Hippocampal formation (tissue), 2 donors: ENCODE measurements at regions not wholly inside any gene's neighbourhood (a gene's known extent, or its start where the extent isn't known, plus 50 kb on each side); places are given as distances from the start of the nearest gene placed in this dataset.

Experiments used
- DNase-seq, 2 donors: peaks; one replicate each; lab custom pipeline; 2025; lab: John Stamatoyannopoulos, UW

DNA sequence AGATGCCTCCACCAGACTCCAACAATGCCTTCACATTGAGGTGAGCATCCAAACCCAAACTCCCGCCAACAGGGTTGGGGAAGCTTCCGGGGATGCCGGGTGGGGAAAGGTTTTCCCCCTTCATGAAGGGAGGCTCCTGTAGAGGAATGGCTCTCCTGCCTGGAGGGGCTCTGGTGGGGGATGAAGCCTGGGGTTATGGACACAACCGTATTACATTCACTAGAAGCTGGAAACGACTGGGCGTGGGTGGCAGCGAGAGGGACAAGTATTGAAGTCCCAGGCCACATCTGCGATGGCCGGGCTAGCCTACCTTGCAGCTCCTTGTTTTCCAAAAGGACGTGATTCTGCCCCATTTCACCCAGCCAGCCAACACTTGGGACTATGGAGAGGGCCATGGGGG lies 321.1 kb downstream of the C16orf95 start:
- DNase-seq = no peak

DNA sequence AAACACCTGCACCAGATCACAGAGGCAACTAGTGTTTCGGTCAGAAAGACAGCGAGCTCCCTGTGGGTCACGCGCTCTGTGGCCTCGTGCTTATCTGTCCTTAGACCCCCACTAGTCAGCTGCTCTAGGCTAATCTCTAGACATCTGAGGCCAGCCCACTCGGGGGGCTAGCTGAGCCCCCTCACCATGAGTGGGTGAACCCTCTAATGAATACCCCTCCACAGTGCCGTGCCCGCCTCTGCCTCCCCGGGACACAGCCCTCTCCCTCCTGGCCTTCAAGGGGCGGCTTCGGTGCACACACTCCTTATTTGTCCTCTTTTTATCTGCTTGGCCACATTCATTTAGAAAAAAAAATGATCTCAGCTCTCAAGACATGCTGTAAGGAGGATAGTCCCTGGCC lies 320.1 kb downstream of the C16orf95 start:
- no peak for DNase-seq

DNA sequence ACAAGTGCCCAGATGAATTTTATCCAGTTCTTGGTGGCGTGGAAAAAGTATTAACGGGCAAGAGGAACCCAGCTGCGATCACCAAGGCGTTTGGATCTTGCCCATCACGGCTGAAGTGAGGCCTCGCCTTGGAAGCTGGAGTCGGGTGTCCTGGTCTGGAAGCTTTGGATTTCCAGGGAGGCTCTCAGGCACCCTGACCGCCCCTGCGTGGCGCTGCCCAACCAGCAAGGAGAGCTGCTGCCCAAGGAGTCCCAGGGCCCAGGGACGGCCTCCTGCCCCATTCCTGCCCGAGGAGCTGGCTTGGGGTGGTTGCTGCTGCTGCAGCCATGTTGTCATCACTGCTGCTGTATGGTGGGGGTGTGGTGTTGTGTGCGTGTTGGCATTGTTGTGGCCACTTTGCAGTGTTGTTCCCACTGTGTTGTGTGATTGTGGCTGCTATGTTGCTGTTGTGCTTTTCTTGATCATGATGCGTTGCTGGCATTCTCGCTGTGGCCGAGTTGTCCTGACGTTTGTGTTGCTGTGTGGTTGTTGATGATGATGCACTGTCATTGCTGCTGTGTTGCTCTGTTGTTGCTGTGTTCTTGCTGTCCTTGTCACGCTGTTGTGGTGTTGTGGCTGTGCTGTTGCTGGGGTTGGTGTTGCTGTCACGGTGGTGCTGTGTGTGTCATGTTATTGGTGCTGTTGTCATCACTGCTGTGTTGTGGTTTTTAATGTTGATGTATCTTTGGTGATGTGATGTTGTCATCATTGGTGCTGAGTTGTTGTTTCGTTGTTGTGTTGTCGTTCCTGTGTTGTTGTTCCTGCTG lies 318.8 kb downstream of the C16orf95 start:
- no peak for DNase-seq

DNA sequence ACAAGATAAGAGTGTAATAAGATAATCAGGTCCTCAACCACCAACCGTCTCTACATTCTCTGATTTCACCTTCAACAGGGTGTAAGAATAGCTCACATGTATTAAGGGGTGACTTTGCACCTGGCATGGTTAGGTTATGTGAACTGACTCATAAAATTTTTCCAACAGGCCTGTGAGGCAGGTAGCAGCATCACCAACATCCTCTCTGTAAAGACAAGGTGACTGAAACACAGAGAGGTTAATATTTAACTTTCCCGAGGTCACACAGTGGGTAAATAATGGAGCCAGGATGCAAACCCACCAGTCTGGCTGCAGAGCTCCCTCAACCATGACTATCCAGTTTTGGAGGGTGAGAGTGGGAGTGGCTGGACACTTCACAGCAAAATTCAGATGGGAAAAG lies 317.2 kb downstream of the C16orf95 start:
- DNase-seq = no peak

DNA sequence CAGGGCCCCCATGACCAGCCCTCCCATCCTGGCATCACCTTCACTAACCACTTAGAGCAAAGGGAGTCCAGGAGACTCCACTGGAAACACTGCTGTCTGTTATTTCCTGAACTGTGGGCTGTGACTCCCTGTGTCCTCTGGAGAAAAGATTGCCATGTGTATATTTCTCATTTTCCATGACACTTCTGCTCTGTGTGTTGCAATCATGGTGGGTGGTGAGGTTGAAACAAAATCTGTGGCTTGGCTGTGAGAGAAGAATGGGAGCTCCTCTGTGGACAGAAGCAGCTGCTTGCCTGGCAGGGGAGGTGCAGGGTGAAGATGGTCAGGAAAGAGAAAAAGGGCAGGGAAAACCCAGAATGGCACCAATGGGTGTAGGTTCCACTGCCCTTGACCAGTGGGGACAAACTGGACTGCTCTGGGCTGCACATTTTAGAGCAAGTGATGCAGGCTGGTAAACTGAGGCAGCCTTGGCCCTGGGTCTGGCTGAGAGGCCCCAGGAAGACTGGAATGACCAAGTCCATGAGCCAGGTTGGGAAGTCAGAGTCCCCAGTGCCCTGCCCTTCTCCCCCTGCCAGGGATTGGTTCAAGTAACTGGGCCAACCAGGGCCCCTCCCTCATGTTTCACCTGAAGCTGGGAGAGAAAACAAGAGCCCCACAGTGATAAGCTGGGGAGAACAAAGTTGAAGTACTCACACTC lies 314.3 kb downstream of the C16orf95 start:
- no peak for DNase-seq

DNA sequence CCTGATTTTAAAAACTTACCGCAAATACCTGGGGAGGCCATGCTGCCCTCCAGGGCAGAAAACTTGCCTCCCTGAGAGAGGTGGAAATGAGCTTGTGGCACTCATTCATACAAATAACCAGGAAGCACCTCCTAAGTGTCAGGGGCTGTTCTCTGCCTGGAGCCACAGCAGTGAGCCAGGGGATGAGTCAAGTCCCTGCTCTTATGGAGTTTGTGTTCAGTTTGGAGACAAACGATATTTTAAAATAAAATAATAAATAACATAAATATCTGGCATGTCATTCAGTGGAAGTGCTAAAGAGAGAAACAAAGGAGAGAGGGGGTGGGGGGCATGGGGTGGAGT lies 313.8 kb downstream of the C16orf95 start:
- DNase-seq = no peak

DNA sequence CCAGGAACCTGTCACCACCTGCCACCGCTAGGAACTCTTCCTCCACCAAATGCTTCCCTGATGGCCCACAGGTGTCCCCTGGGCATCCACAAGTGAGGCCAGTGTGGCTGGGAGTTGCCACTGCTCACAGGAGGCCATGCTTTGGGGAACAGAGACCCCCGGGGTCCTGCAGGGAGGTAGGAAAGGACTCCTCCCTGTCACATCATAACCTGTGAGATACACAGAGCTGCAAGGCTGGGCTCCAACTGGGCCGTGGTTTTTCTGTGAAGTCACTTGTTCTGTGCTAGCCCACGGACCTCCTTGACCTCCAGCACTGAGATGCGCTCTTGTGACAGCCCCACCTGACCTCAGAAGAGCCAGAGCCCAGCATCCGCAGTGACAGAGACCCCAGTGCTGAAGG lies 311.2 kb downstream of the C16orf95 start:
- DNase-seq = no peak

DNA sequence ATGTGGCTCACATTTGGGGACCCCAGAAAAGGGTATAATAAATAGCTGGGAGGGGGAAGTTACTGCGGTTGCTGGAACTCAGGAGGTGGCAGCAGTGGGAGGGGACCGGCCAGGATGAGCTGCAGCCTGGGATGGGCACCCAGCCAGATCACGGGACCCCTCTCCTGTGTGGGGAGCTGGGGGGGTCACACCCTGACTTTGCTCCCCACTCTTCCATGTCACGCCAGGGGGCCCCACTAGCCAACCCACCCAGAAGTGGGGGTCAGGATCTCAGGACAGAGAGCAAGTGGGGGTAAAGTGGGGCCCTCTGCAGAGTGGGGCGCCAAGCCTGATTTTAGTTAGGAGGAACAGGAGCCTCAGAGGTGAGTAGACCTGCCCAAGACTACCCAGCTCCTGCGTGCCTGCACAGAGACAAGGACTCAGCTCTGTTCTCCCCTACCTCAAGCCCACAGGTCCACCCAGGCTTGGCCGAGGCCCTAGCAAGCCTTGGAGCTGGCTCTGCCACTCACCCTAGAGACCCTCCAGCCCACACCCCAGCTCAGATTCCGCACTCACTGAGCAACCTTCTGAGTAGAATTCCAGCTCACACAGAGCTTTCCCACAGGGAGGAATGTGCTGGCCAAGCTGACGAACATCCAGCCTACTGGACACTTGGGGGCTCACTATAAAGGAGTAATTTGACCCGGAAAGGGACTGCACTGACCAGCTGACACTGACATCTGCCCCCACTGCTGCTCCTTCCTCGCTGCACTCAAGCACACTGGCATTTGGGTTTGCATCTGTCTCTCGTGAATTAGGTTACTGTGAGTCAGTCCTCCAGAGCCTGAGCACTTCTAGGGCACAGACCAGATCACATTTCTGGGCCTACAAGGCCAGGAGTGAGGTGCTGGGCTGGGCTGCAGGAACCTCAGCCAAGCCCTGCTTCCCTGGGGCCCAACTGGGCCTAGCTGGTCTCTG lies 310.1 kb downstream of the C16orf95 start:
- DNase-seq = no peak

DNA sequence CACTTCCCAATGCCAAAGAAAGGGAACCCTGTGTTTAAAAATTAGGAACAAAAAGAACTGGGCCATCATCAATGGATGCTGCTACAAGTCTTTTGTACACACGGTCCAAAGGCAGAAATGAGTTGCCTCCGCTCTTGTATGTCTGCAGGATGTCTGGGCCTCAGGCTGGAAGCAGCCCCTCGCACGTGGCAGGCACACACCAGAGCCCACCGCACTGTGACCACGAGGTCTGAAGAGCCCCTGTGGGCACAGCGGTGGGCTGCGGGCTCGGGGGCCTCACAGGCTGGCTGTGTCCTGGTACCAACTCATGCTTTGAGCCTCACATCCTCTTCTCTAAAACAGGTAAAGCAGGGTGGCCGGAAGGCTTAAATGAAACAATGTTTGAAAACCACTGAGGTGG lies 309.3 kb downstream of the C16orf95 start:
- no peak for DNase-seq

DNA sequence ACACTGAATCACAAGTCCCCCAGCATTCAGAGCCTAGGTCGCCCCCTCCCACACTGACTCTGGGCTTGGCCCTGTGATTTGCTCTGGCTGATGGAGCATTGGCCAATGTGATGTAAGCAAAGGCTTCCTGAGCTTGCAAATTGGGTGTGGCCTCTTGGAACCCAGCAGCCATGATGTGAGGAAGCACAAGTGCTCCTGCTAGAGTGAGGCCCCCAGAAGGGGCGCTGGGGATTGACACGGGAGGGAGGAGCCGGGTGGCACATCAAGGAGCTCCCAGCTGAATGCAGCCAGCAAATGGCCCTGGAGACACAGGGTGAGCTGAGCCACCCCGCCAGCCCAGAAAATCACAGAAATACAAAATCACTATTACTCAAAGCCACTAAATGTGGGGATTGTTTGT lies 308.5 kb downstream of the C16orf95 start:
- DNase-seq = no peak

DNA sequence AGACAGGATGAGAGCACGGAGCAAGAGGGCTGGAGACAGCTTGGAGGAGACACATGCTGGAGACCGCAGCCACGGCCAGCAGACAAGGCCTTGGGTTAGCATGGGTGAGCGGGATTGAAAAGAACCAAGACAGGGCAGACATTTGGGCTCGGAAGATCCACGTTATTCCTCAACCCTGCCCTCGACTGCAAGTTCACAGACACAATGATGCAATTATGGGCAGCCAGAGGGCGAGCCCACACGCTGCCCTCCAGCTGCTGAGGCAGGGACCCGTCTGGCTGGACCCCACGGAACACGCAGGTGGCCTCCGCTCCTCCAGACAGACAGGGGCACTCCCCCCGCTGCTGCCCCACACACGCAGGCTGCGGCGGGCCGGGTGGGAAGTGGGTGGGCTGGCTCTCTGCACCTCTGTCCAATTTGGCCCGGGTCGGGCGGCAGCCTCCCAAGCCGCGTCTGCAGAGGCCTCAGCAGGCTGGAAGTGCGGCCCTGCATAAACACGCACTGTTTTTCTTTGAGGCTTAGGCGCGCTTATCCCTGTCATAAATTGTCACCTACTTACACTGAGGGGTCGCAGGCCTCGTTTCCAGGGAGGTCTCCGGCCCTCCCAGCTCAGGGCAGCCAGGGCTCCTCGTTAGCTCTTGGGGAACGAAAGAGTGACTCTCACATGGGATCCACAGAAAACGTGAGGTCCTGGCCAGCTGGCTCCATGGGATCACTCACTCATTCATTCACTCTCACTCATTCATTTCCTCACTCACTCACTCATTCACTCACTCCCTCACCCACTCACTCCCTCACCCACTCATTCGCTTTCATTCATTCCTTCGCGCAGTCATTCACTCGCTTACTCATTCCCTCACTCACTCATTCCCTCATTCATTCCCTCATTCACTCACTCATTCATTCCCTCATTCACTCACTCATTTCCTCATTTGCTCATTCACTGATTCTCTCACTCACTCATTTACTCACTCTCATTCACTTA lies 303.9 kb downstream of the C16orf95 start:
- DNase-seq = no peak

DNA sequence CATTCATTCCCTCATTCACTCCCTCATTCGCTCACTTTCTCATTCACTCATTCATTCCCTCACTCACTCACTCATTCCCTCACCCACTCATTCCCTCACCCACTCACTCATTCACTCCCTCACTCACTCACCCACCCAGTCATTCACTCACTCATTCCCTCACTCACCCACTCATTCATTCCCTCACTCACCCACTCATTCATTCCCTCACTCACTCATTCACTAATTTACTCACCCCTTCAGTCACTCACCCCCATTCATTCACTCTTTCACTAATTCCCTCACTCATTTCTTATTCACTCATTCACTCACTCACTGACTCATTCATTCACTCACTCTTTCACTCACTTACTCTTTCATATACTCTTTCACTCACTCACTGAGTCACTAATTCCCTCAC lies 303.1 kb downstream of the C16orf95 start:
- DNase-seq = no peak

DNA sequence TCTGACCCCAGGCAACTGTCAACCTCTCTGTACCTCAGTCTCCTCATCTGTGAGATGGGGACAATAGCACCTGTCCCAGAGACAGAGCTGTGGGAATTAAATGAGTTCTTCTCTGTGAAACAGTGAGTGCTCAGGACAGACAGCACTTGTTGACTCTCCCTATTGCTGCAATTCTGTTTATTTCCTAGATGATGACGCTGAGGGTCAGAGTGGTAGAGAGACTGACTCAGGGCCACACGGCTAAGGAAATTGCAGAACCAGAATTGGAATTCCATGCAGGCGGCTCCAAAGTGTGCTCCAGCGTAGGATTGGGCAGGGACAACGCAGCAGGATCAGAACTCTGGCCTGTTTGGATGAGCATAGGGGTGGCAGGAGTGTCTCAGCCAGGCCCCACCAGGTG lies 302.2 kb downstream of the C16orf95 start:
- DNase-seq = no peak

DNA sequence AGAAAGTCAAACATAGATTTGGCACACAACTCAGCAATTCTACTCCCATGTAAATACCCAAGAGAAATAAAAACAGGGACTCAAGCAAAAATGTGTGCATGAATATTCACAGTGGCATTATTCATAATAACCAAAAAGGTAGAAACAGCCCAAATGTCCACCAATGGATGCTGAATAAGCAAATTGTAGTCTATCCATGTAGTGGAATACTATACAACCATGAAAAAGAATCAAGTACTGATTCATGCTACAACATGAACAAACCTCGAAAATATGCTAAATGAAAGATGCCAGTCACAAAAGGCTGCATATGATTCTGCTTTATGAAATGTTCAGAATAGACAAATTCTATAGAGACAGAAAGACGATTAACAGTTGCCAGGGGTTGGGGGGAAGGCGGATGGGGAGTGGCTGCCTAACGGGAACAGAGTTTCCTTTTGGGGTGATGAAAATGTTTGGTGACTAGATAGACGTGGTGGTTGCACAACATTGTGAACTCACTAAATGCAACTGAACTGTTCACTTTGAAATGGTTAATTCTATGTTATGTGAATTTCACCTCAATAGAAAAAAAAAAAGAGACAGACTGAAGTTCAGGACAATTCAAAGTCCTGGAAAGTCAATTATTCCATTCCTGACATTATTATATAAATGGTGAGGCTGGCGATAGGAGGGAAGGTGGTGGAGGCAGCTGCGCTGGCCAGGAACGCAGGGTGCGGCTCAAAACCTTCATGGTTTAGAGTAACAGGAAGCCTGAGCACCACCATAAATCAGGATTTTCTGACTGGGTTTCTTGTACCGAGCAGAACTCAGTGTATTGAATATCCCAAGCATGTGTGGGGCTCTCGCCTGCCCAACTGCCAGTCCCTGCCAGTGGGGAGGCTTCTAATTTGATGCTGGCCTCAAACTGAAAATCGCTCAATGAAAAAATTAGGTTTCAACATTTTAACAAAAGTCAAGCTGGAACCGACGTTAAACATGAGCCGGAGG lies 300.9 kb downstream of the C16orf95 start:
- no peak for DNase-seq

DNA sequence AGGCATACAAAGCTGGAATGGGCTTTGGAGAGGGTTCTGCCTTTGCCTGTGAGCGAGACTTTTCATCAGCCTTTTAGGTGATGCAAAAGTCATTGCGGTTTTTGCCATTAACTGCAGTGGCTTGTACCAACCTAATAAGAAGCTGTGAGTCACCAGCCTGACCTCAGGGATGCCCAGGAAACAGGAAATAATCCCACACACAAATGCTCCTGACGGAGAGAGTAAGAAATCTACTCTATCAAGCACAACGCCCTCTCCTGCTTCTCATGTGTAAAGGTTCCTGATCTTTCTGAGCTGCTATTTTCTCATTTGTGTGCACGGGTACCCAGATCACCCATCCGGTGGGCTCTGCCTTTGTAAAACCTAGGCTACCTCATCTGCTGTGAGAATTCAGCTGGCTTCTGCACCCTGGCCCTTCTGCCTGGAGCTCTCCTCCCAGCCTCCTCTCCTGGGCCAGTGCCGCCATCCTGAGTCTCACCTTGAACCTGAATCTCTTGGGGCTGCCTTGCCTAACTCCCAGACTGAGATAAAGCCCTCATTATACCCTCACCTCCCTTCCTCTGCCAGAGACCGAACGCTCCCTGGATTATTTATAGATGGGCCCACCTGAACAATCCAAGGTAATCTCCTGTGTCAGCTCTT lies 299.7 kb downstream of the C16orf95 start:
- no peak for DNase-seq

DNA sequence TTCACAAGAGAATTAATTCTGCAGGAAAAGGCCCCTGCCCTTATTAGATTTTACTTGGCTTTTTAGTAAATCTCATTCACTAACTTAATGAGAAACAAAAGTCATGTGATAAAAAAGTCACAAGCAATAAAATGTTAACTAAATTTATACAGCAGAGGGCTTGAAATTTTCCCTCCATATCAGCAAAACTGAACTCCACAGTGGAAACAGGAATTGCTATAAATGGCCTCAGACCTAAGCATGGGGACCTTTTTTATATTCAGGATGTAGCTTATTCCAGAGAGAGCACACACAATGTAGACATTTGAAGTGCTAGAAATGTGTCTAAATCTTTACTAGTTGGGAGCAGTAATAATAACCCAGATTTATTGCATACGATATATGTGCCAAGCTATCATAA lies 291.5 kb downstream of the C16orf95 start:
- DNase-seq = no peak

DNA sequence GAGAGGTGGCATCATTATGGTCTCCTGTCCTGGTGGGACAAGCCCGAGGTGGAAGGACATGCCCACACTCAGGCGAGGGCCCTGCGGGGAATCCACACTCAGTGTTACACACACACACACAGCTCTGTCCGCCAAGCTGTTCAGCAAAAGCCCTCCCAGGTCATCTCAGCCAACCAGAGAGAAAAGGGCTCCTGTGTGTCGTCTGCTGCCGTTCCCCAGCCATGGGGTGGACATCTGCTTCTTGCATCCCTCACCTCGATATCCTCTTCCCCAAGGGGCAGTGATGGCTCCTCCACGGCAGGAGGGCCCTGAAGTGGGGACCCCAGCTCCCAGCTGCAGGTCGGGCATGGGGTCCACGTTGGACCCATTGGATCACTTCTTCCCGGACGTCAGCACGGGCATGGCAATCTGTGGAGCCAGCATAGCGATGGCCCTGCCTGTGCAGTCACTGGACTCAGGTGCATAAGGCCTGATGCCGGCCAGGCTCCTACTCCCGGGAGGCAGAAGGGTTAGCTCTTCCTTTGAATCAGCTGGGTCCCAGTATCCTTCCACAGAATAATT lies 290.1 kb downstream of the C16orf95 start:
- no peak for DNase-seq

DNA sequence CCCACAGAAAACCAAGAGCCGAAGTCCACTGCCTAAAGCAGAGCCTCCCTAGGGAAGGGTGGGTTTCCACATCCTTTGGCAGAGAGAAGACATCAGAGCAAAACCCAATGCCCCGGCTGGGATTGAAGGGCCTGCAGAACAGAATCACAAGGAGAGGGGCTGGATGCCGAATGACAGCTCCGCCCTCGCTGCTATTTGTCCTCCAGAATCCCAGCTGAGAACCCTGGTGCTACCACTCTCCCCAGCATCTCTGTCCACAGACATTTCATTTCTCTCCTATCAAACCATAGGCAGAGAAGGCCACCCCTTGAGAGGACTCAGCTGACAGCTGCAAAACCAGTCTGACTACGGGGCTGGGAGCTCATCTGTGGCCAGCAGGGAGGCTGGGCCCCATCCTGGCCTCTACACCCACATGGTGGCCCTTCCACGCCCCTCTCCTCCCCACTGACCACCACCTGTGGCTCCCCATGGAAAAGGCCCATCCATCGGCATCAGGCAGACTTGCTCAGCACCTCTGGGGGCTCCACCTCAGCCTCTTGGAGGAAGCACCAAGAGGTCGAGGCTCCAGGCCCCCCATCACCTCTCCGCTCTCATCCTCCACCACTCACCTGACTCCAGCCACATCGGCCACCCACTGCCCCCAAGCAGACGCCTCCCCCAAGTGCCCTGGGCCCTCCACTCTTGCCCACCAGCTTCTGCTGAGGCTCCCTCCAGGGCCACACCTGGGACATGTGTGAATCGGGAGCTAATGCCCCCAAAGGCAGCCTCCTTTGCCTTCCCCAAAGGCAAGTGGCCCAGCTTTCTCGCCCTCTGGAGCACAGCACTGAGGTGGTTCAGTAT lies 288.5 kb downstream of the C16orf95 start:
- DNase-seq = no peak
